MG63 (cell line): ENCODE measurements at regions not wholly inside any gene's neighbourhood (a gene's known extent, or its start where the extent isn't known, plus 50 kb on each side); places are given as distances from the start of the nearest gene placed in this dataset.

Source experiments
- DNase-seq: peaks from one replicate; pipeline ENCODE4 v3.0.0-alpha.2; 2020
- H3K27me3 ChIP-seq: fragments of 250-450 bp; sonication (Bioruptor Pico); 2 replicates; pipeline ENCODE4 v1.5.1; 2020; ENCODE audit warnings: mild to moderate bottlenecking, moderate library complexity
- H3K36me3 ChIP-seq: fragments of 250-450 bp; sonication (Bioruptor Pico); 2 replicates; pipeline ENCODE4 v1.5.1; 2020; ENCODE audit warnings: mild to moderate bottlenecking, moderate library complexity
- H3K4me3 ChIP-seq: fragments of 250-450 bp; sonication (Bioruptor Pico); 2 replicates; pipeline ENCODE4 v1.5.1; 2020; ENCODE audit warnings: mild to moderate bottlenecking, moderate library complexity
- H3K9me3 ChIP-seq: fragments of 250-450 bp; sonication (Bioruptor Pico); 2 replicates; pipeline ENCODE4 v1.5.1; 2020; ENCODE audit warnings: mild to moderate bottlenecking, moderate library complexity

- DNase-seq, result no peak
- no peak overlapping the region for H3K4me3 ChIP-seq
- H3K36me3 ChIP-seq, result no peaks in the 10 kb centered on the region
- H3K27me3 ChIP-seq, result no peaks in the 10 kb centered on the region
- H3K9me3 ChIP-seq, result no peaks in the 10 kb centered on the region
These were observed 1350.9 kb downstream of the OTOL1 start for GRCh38 chr3:162847511-162847910.

GRCh38 chr3:162863579-162863978, 1367.0 kb downstream of the OTOL1 start:
- Histone ChIP-seq H3K27me3 (no peaks in the 10 kb centered on the region), H3K36me3 (no peaks in the 10 kb centered on the region), H3K4me3 (no peak overlapping the region), H3K9me3 (no peaks in the 10 kb centered on the region)
- DNase-seq, result no peak

GRCh38 chr3:162865466-162865865, 1368.9 kb downstream of the OTOL1 start:
- H3K36me3 ChIP-seq, result no peaks in the 10 kb centered on the region
- no peak overlapping the region for H3K4me3 ChIP-seq
- no peaks in the 10 kb centered on the region for H3K9me3 ChIP-seq
- DNase-seq, result no peak
- H3K27me3 ChIP-seq, result no peaks in the 10 kb centered on the region

- Histone ChIP-seq H3K27me3 (no peaks in the 10 kb centered on the region), H3K4me3 (no peak overlapping the region), H3K36me3 (no peaks in the 10 kb centered on the region), H3K9me3 (no peaks in the 10 kb centered on the region)
- DNase-seq, result no peak
These were observed 1382.5 kb downstream of the OTOL1 start for GRCh38 chr3:162879021-162879562.

- Histone ChIP-seq H3K9me3 (no peaks in the 10 kb centered on the region), H3K4me3 (no peak overlapping the region), H3K36me3 (no peaks in the 10 kb centered on the region), H3K27me3 (no peaks in the 10 kb centered on the region)
- no peak for DNase-seq
These were observed 1387.8 kb downstream of the OTOL1 start for GRCh38 chr3:162884373-162884772.

GRCh38 chr3:162892921-162893793, 1396.5 kb downstream of the OTOL1 start:
- no peaks in the 10 kb centered on the region for H3K27me3 ChIP-seq
- H3K9me3 ChIP-seq, result no peaks in the 10 kb centered on the region
- no peak overlapping the region for H3K4me3 ChIP-seq
- DNase-seq, result no peak
- no peaks in the 10 kb centered on the region for H3K36me3 ChIP-seq

- Histone ChIP-seq H3K9me3 (no peaks in the 10 kb centered on the region), H3K4me3 (no peak overlapping the region), H3K36me3 (no peaks in the 10 kb centered on the region), H3K27me3 (no peaks in the 10 kb centered on the region)
- no peak for DNase-seq
These were observed 1400.7 kb downstream of the OTOL1 start for GRCh38 chr3:162897291-162897690.

- H3K9me3 ChIP-seq, result no peaks in the 10 kb centered on the region
- H3K27me3 ChIP-seq, result peaks cover 3% of the 10 kb centered on the region; the same call in 1 of the 2 replicates
- no peak for DNase-seq
- no peak overlapping the region for H3K4me3 ChIP-seq
- no peaks in the 10 kb centered on the region for H3K36me3 ChIP-seq
These were observed 1435.9 kb downstream of the OTOL1 start for GRCh38 chr3:162932503-162932902.

- Histone ChIP-seq H3K27me3 (peaks cover 3% of the 10 kb centered on the region; the same call in 1 of the 2 replicates), H3K36me3 (no peaks in the 10 kb centered on the region), H3K4me3 (no peak overlapping the region), H3K9me3 (no peaks in the 10 kb centered on the region)
- no peak for DNase-seq
These were observed 1437.0 kb downstream of the OTOL1 start for GRCh38 chr3:162933656-162934055.

- no peak for DNase-seq
- Histone ChIP-seq H3K4me3 (no peak overlapping the region), H3K27me3 (peaks cover 3% of the 10 kb centered on the region; the same call in 1 of the 2 replicates), H3K36me3 (no peaks in the 10 kb centered on the region), H3K9me3 (no peaks in the 10 kb centered on the region)
These were observed 1440.1 kb downstream of the OTOL1 start for GRCh38 chr3:162936706-162937105.

GRCh38 chr3:162938083-162938482, 1441.5 kb downstream of the OTOL1 start:
- DNase-seq, result no peak
- H3K4me3 ChIP-seq, result no peak overlapping the region
- H3K27me3 ChIP-seq, result 0 out of 2 replicates have a peak, but pooled peaks cover 3% of the 10 kb centered on the region
- no peaks in the 10 kb centered on the region for H3K9me3 ChIP-seq
- no peaks in the 10 kb centered on the region for H3K36me3 ChIP-seq

GRCh38 chr3:162945626-162946025, 1449.0 kb downstream of the OTOL1 start:
- no peak for DNase-seq
- H3K4me3 ChIP-seq, result no peak overlapping the region
- no peaks in the 10 kb centered on the region for H3K27me3 ChIP-seq
- H3K9me3 ChIP-seq, result no peaks in the 10 kb centered on the region
- H3K36me3 ChIP-seq, result no peaks in the 10 kb centered on the region

GRCh38 chr3:162956711-162957110, 1460.1 kb downstream of the OTOL1 start:
- no peaks in the 10 kb centered on the region for H3K9me3 ChIP-seq
- H3K36me3 ChIP-seq, result no peaks in the 10 kb centered on the region
- DNase-seq, result no peak
- H3K27me3 ChIP-seq, result no peaks in the 10 kb centered on the region
- H3K4me3 ChIP-seq, result no peak overlapping the region

GRCh38 chr3:162960269-162960668, 1463.7 kb downstream of the OTOL1 start:
- H3K36me3 ChIP-seq, result no peaks in the 10 kb centered on the region
- H3K27me3 ChIP-seq, result no peaks in the 10 kb centered on the region
- DNase-seq, result no peak
- H3K4me3 ChIP-seq, result no peak overlapping the region
- no peaks in the 10 kb centered on the region for H3K9me3 ChIP-seq

GRCh38 chr3:162970292-162970691, 1473.7 kb downstream of the OTOL1 start:
- no peak for DNase-seq

GRCh38 chr3:162971715-162972114, 1475.1 kb downstream of the OTOL1 start:
- H3K4me3 ChIP-seq, result no peak overlapping the region
- no peaks in the 10 kb centered on the region for H3K27me3 ChIP-seq
- no peaks in the 10 kb centered on the region for H3K36me3 ChIP-seq
- no peaks in the 10 kb centered on the region for H3K9me3 ChIP-seq
- no peak for DNase-seq

More at GRCh38 chr3:162970292-162970691, 1473.7 kb downstream of the OTOL1 start:
- Histone ChIP-seq H3K36me3 (no peaks in the 10 kb centered on the region), H3K4me3 (no peak overlapping the region), H3K9me3 (no peaks in the 10 kb centered on the region), H3K27me3 (no peaks in the 10 kb centered on the region)

GRCh38 chr3:162973428-162973917, 1476.9 kb downstream of the OTOL1 start:
- Histone ChIP-seq H3K27me3 (no peaks in the 10 kb centered on the region), H3K9me3 (no peaks in the 10 kb centered on the region), H3K36me3 (no peaks in the 10 kb centered on the region), H3K4me3 (no peak overlapping the region)
- DNase-seq, result no peak

GRCh38 chr3:162978136-162978535, 1481.5 kb downstream of the OTOL1 start:
- no peak overlapping the region for H3K4me3 ChIP-seq
- H3K27me3 ChIP-seq, result no peaks in the 10 kb centered on the region
- H3K9me3 ChIP-seq, result no peaks in the 10 kb centered on the region
- DNase-seq, result no peak
- no peaks in the 10 kb centered on the region for H3K36me3 ChIP-seq
